ENCODE measurements at regions not wholly inside any gene's neighbourhood (a gene's known extent, or its start where the extent isn't known, plus 50 kb on each side); places are given as distances from the start of the nearest gene placed in this dataset.

- H3K27ac ChIP-seq (ENCODE audit: low read depth in 1 of 2, low read length in 2 of 2), result no peak overlapping the region
- intact Hi-C loops (cut with DNase I, micrococcal nuclease), result no loop called here
- CTCF ChIA-PET, result no interaction called here
- no peak overlapping the region for H3K4me3 ChIP-seq (ENCODE audit: low read length)
- no peaks in the 10 kb centered on the region for H3K36me3 Mint-ChIP-seq (ENCODE audit: low read depth)
- POLR2A ChIA-PET, result no interaction called here
- H3K4me3 Mint-ChIP-seq, result no peak overlapping the region
- peaks cover 7% of the 10 kb centered on the region for H3K9me3 Mint-ChIP-seq
- H3K27me3 Mint-ChIP-seq, result no peaks in the 10 kb centered on the region
- H3K27me3 ChIP-seq (ENCODE audit: control insufficient read depth in 1 of 2, insufficient read depth in 2 of 2, low read length in 2 of 2), result no peaks in the 10 kb centered on the region
- H3K36me3 ChIP-seq (ENCODE audit: insufficient read depth, low read length), result no peaks in the 10 kb centered on the region
- H3K4me1 ChIP-seq (ENCODE audit: insufficient read depth, low read length), result no peaks in the 10 kb centered on the region
- peaks cover 0 to 3% of the 10 kb centered on the region in 2 experiments for H3K9me3 ChIP-seq (ENCODE audit: control insufficient read depth in 1 of 2, insufficient read depth in 1 of 2, low read length in 2 of 2)
- TF ChIP-seq, protein P1, sequence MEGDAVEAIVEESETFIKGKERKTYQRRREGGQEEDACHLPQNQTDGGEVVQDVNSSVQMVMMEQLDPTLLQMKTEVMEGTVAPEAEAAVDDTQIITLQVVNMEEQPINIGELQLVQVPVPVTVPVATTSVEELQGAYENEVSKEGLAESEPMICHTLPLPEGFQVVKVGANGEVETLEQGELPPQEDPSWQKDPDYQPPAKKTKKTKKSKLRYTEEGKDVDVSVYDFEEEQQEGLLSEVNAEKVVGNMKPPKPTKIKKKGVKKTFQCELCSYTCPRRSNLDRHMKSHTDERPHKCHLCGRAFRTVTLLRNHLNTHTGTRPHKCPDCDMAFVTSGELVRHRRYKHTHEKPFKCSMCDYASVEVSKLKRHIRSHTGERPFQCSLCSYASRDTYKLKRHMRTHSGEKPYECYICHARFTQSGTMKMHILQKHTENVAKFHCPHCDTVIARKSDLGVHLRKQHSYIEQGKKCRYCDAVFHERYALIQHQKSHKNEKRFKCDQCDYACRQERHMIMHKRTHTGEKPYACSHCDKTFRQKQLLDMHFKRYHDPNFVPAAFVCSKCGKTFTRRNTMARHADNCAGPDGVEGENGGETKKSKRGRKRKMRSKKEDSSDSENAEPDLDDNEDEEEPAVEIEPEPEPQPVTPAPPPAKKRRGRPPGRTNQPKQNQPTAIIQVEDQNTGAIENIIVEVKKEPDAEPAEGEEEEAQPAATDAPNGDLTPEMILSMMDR (IDR thresholded peaks at IDR 0.05), result no peak
- H3K4me1 Mint-ChIP-seq (ENCODE audit: low read depth), result no peaks in the 10 kb centered on the region
- ATAC-seq (ENCODE audit: poor library complexity) (no peak), DNase-seq (no peak)
- no peak overlapping the region for H3K27ac Mint-ChIP-seq
These were observed 532.3 kb downstream of the KCNA4 start for GRCh38 chr11:29484548-29484947.

DNA sequence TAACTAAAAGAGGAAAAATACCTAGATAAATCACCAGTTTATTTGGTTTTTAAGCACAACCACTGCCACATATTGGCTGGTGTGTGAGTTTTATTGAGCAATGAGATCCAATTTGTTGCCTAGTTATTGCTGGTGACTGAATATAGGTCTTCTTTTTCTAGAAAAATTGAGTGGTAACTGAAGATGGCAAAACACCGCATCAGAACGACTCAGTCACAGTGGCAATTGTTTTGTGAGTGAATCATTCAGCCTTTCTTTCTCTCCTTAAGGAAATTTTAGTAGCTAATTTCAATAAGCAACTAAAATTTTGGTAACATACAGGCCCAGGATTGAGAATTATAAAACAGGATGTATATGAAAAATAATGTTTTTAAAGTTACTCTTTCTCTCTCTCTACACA is 533.0 kb downstream of the KCNA4 start:
- Mint-ChIP-seq H3K27me3 (no peaks in the 10 kb centered on the region), H3K27ac (no peak overlapping the region), H3K4me3 (no peak overlapping the region), H3K9me3 (peaks cover 6% of the 10 kb centered on the region), H3K36me3 (ENCODE audit: low read depth) (no peaks in the 10 kb centered on the region), H3K4me1 (ENCODE audit: low read depth) (no peaks in the 10 kb centered on the region)
- no peak overlapping the region for H3K4me3 ChIP-seq (ENCODE audit: low read length)
- TF ChIP-seq, protein P1 (IDR thresholded peaks at IDR 0.05), result no peak
- intact Hi-C loops (cut with DNase I, micrococcal nuclease), result no loop called here
- no peaks in the 10 kb centered on the region for H3K9me3 ChIP-seq (ENCODE audit: control insufficient read depth in 1 of 2, insufficient read depth in 1 of 2, low read length in 2 of 2)
- no peaks in the 10 kb centered on the region for H3K27me3 ChIP-seq (ENCODE audit: control insufficient read depth in 1 of 2, insufficient read depth in 2 of 2, low read length in 2 of 2)
- no peak overlapping the region for H3K27ac ChIP-seq (ENCODE audit: low read depth in 1 of 2, low read length in 2 of 2)
- ChIA-PET POLR2A (no interaction called here), CTCF (no interaction called here)
- ATAC-seq (ENCODE audit: poor library complexity), result no peak
- H3K4me1 ChIP-seq (ENCODE audit: insufficient read depth, low read length), result no peaks in the 10 kb centered on the region
- no peak for DNase-seq
- no peaks in the 10 kb centered on the region for H3K36me3 ChIP-seq (ENCODE audit: insufficient read depth, low read length)

DNA sequence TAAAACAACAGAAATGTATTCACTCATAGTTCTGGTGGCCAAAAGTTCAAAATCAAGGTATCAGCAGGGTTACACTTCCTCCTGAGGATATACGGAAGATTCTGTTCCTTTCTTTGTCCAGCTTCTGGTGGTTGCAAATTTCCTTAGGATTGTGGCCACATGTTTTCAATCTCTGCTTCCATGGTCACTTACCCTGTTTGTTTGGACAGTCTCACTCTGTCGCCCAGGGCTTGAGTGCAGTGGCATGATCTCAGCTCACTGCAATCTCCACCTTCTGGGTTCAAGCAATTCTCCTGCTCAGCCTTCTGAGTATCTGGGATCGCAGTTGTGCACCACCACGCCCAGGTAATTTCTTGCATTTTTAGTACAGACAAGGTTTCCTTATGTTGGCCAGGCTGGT is 534.3 kb downstream of the KCNA4 start:
- ChIA-PET CTCF (no interaction called here), POLR2A (no interaction called here)
- Histone ChIP-seq H3K27ac (ENCODE audit: low read depth in 1 of 2, low read length in 2 of 2) (no peak overlapping the region), H3K4me3 (ENCODE audit: low read length) (no peak overlapping the region), H3K4me1 (ENCODE audit: insufficient read depth, low read length) (no peaks in the 10 kb centered on the region), H3K36me3 (ENCODE audit: insufficient read depth, low read length) (no peaks in the 10 kb centered on the region), H3K27me3 (ENCODE audit: control insufficient read depth in 1 of 2, insufficient read depth in 2 of 2, low read length in 2 of 2) (no peaks in the 10 kb centered on the region), H3K9me3 (ENCODE audit: control insufficient read depth in 1 of 2, insufficient read depth in 1 of 2, low read length in 2 of 2) (no peaks in the 10 kb centered on the region)
- Mint-ChIP-seq H3K4me1 (ENCODE audit: low read depth) (no peaks in the 10 kb centered on the region), H3K27ac (no peak overlapping the region), H3K27me3 (no peaks in the 10 kb centered on the region), H3K9me3 (peaks cover 6% of the 10 kb centered on the region), H3K4me3 (no peak overlapping the region), H3K36me3 (ENCODE audit: low read depth) (no peaks in the 10 kb centered on the region)
- intact Hi-C loops (cut with DNase I, micrococcal nuclease), result no loop called here
- DNase-seq (no peak), ATAC-seq (ENCODE audit: poor library complexity) (no peak)
- TF ChIP-seq, protein P1 (IDR thresholded peaks at IDR 0.05), result no peak

Data from CD4-positive, alpha-beta T cell (primary cell).